K562 (cell line): ENCODE measurements at regions not wholly inside any gene's neighbourhood (a gene's known extent, or its start where the extent isn't known, plus 50 kb on each side); places are given as distances from the start of the nearest gene placed in this dataset.

Source experiments
- ATAC-seq: fragments of 200-7000 bp; cut with Tn5 transposase; 3 replicates; pipeline ENCODE4 v1.9.1; 2020; ENCODE audit warnings: moderate library complexity
- BruUV-seq: library from RNA; stranded (reverse); fragments of 400-500 nt; replicated peaks from 2 replicates; lab custom pipeline; 2021; lab: Mats Ljungman, UMichigan
- CTCF ChIA-PET: fragments of 300-600 bp; formaldehyde crosslinking; extraction: SDS; loops from one replicate; lab custom pipeline; 2021; ENCODE audit warnings: low intra/inter-chr PET ratio; lab: Yijun Ruan, JAX
- POLR2A ChIA-PET: fragments of 300-600, 350-650 bp; sonication (Branson Sonifier 250); formaldehyde crosslinking; extraction: SDS; loops from one replicate; lab custom pipeline; 2021; ENCODE audit warnings: antibody characterized with exemption, inconsistent platforms; lab: Yijun Ruan, JAX
- DNase-seq, 4 experiments: peaks; one replicate each; pipeline versions ENCODE4 v3.0.0 to v3.0.0-alpha.2; 2011 to 2018; ENCODE audit warnings: low spot score in 3 of 4, mixed read lengths in 3 of 4; ENCODE audit errors: extremely low read depth in 1 of 4
- FAIRE-seq: peaks from 2 replicates; lab custom pipeline; 2011; peaks lifted over from hg19 to GRCh38; lab: Jason Lieb, UNC
- H2AFZ ChIP-seq: 2 replicates; pipeline ENCODE4 v1.6.0; 2011; ENCODE audit warnings: low read depth, low read length, control low read depth, inconsistent platforms
- H3K27ac ChIP-seq: fragments of 200-600 bp; 3 replicates; pipeline ENCODE4 v1.8.0; 2011; ENCODE audit warnings: low read depth, mild to moderate bottlenecking, control low read depth, inconsistent platforms, low read length, moderate library complexity, mixed read lengths; ENCODE audit errors: extremely low read depth
- H3K27me3 ChIP-seq, 2 experiments: fragments of 300-600 bp in 1 of 2; 2 replicates in 1 of 2; 3 replicates in 1 of 2; pipeline versions ENCODE4 v1.6.0 to v1.8.0; 2011; ENCODE audit warnings: inconsistent platforms in 2 of 2, low read length in 2 of 2, mild to moderate bottlenecking in 1 of 2, mixed read lengths in 1 of 2, moderate library complexity in 1 of 2; ENCODE audit not compliant: control insufficient read depth in 2 of 2, insufficient read depth in 2 of 2
- H3K36me3 ChIP-seq: fragments of 300-600 bp; 3 replicates; pipeline ENCODE4 v1.8.0; 2011; ENCODE audit warnings: mild to moderate bottlenecking, low read length, inconsistent platforms; ENCODE audit not compliant: control insufficient read depth, insufficient read depth
- H3K4me1 ChIP-seq, 2 experiments: fragments of 200-600 bp in 1 of 2; replicated peaks in 1 of 2; 2 replicates in 1 of 2; 3 replicates in 1 of 2; pipeline versions ENCODE4 v1.5.1 to v1.8.0; 2011; ENCODE audit warnings: inconsistent platforms in 2 of 2, low read length in 2 of 2, mild to moderate bottlenecking in 1 of 2, mixed read lengths in 1 of 2, moderate library complexity in 1 of 2; ENCODE audit not compliant: control insufficient read depth in 2 of 2, insufficient read depth in 2 of 2
- H3K4me2 ChIP-seq: 2 replicates; pipeline ENCODE4 v1.6.1; 2011; ENCODE audit warnings: low read length, control low read depth, inconsistent platforms, mixed read lengths; ENCODE audit not compliant: insufficient read depth
- H3K4me3 ChIP-seq: fragments of 200-600 bp; sonication (generic), shearing (Covaris generic); 2 replicates; pipeline ENCODE4 v1.5.1; 2016; ENCODE audit warnings: control low read depth, inconsistent platforms
- H3K79me2 ChIP-seq: fragments of 200-600 bp; 3 replicates; pipeline ENCODE4 v1.8.0; 2011; ENCODE audit warnings: low read length, inconsistent platforms; ENCODE audit not compliant: control insufficient read depth, insufficient read depth
- H3K9ac ChIP-seq, 2 experiments: 2 replicates each; pipeline versions ENCODE4 v1.6.0 to v1.6.1; 2011; ENCODE audit warnings: low read depth in 2 of 2, low read length in 2 of 2, control low read depth in 1 of 2, inconsistent platforms in 1 of 2, mild to moderate bottlenecking in 1 of 2, mixed read lengths in 1 of 2; ENCODE audit not compliant: insufficient read depth in 1 of 2
- H3K9me1 ChIP-seq: one replicate; pipeline ENCODE4 v1.6.0; 2011; ENCODE audit warnings: inconsistent platforms, mild to moderate bottlenecking, low read length, moderate library complexity; ENCODE audit not compliant: control insufficient read depth, insufficient read depth
- H3K9me3 ChIP-seq: replicated peaks from 2 replicates; pipeline ENCODE4 v1.5.1; 2011; ENCODE audit warnings: low read depth, low read length, inconsistent platforms; ENCODE audit not compliant: control insufficient read depth, insufficient read depth
- H4K20me1 ChIP-seq: replicated peaks from 2 replicates; pipeline ENCODE4 v1.6.1; 2011; ENCODE audit warnings: low read length, inconsistent platforms, mixed read lengths; ENCODE audit not compliant: control insufficient read depth, insufficient read depth
- DNMT1 ChIP-seq: fragments of 450-650 bp; IDR thresholded peaks from 2 replicates; pipeline ENCODE4 v1.6.1; 2016; ENCODE audit warnings: antibody characterized with exemption, mild to moderate bottlenecking
- E2F1 ChIP-seq: sonication (generic); formaldehyde crosslinking; IDR thresholded peaks from 2 replicates; pipeline ENCODE4 v1.8.1; 2023; ENCODE audit warnings: mild to moderate bottlenecking, missing genetic modification reagents, moderate library complexity
- E2F6 ChIP-seq, 2 experiments: IDR thresholded peaks; 2 replicates each; pipeline ENCODE4 v1.6.1; 2011; ENCODE audit warnings: borderline replicate concordance in 1 of 2, control low read depth in 1 of 2, low read depth in 1 of 2, low read length in 1 of 2, mild to moderate bottlenecking in 1 of 2, mixed read lengths in 1 of 2, moderate library complexity in 1 of 2; ENCODE audit not compliant: insufficient read depth in 1 of 2, insufficient read length in 1 of 2, poor library complexity in 1 of 2, severe bottlenecking in 1 of 2; ENCODE audit errors: extremely low read depth in 1 of 2
- MEIS2 ChIP-seq: fragments of 450-650 bp; IDR thresholded peaks from 2 replicates; pipeline ENCODE4 v1.6.1; 2014; ENCODE audit warnings: mild to moderate bottlenecking; ENCODE audit not compliant: partially characterized antibody
- NRF1 ChIP-seq, 2 experiments: fragments of 450-650 bp; IDR thresholded peaks in 1 of 2; conservative IDR thresholded peaks in 1 of 2; 2 replicates each; pipeline ENCODE4 v1.6.1; 2014; ENCODE audit warnings: mild to moderate bottlenecking in 2 of 2
- POLR2G ChIP-seq: fragments of 200-400 bp; formaldehyde crosslinking; IDR thresholded peaks from 2 replicates; pipeline ENCODE4 v1.6.1; 2017; ENCODE audit warnings: low read depth, mild to moderate bottlenecking, antibody characterized with exemption, low read length, moderate library complexity
- STAT5A ChIP-seq: IDR thresholded peaks from 2 replicates; pipeline ENCODE4 v1.6.1; 2012; ENCODE audit warnings: low read length, inconsistent platforms, borderline replicate concordance
- TAF1 ChIP-seq: IDR thresholded peaks from 2 replicates; pipeline ENCODE4 v1.6.1; 2011; ENCODE audit warnings: mild to moderate bottlenecking, low read length, moderate library complexity; ENCODE audit not compliant: insufficient read depth, control insufficient read depth, severe bottlenecking; ENCODE audit errors: extremely low read depth
- TCF7L2 ChIP-seq: fragments of 150-350 bp; IDR thresholded peaks from 2 replicates; pipeline ENCODE4 v1.6.1; 2016; ENCODE audit warnings: low read depth, mild to moderate bottlenecking, low read length, moderate library complexity
- USF1 ChIP-seq: sonication (generic); formaldehyde crosslinking; IDR thresholded peaks from 2 replicates; pipeline ENCODE4 v1.9.0; 2022; ENCODE audit warnings: mild to moderate bottlenecking, missing genetic modification reagents
- ZBTB2 ChIP-seq: fragments of 450-650 bp; IDR thresholded peaks from 2 replicates; pipeline ENCODE4 v1.6.1; 2016; ENCODE audit warnings: antibody characterized with exemption
- ZBTB7A ChIP-seq: IDR thresholded peaks from 2 replicates; pipeline ENCODE4 v1.6.1; 2011; ENCODE audit warnings: low read depth, mild to moderate bottlenecking, low read length, moderate library complexity, borderline replicate concordance; ENCODE audit not compliant: control insufficient read depth
- ZFP1 ChIP-seq: fragments of 450-650 bp; formaldehyde crosslinking; IDR thresholded peaks from 2 replicates; pipeline ENCODE4 v1.4.0; 2020; ENCODE audit warnings: mild to moderate bottlenecking, mixed read lengths
- ZNF197 ChIP-seq: fragments of 200-800 bp; sonication (Bioruptor generic); IDR thresholded peaks from 2 replicates; pipeline ENCODE4 v1.6.1; 2016; ENCODE audit warnings: low read depth, missing genetic modification characterization, missing compliant biosample characterization
- ZNF696 ChIP-seq: fragments of 250-450 bp; sonication (Bioruptor Pico); conservative IDR thresholded peaks from 2 replicates; pipeline ENCODE4 v1.4.0; 2020; ENCODE audit warnings: mild to moderate bottlenecking, moderate library complexity
- ZNF75A ChIP-seq: fragments of 450-650 bp; formaldehyde crosslinking; IDR thresholded peaks from 2 replicates; pipeline ENCODE4 v1.4.0; 2020; ENCODE audit warnings: mild to moderate bottlenecking
- WGBS: fragments of 100-300 bp; shearing (Covaris generic); methylation state at CpG from one replicate; pipeline ENCODE4 v1.1.6; 2016; ENCODE audit warnings: low coverage, mixed read lengths; ENCODE audit not compliant: insufficient coverage; ENCODE audit errors: missing lambda C conversion rate; 5-methylcytosine and 5-hydroxymethylcytosine counted together
- in situ Hi-C: fragments of 300-500 bp; cut with MboI; formaldehyde crosslinking; loops from 4 replicates; pipeline ENCODE4 v1.15.0; 2018; ENCODE audit warnings: inconsistent platforms, mixed read lengths
- intact Hi-C: fragments of 100-400 bp; cut with micrococcal nuclease; formaldehyde crosslinking; loops from 2 replicates; pipeline ENCODE4 v1.14.2; 2022

GRCh38 chr12:34344851-34345522 lies 322.7 kb downstream of the ALG10 start (continued):
- TF ChIP-seq E2F6 (IDR thresholded peaks at IDR 0.05; ENCODE audit: borderline replicate concordance in 1 of 2, extremely low read depth in 1 of 2, insufficient read depth in 1 of 2, insufficient read length in 1 of 2, low read depth in 1 of 2, low read length in 1 of 2, poor library complexity in 1 of 2, severe bottlenecking in 1 of 2) (peak; percentile 20 to 83), TAF1 (no peak), ZNF696 (CRISPR knock-in tag) (no peak), ZNF197 (CRISPR knock-in tag) (no peak)

- Histone ChIP-seq H3K27ac (peak overlapping the region; percentile 72), H2AFZ (peak overlapping the region; percentile 98), H3K79me2 (no peaks in the 10 kb centered on the region; the same call in 2 of the 3 replicates), H4K20me1 (no peaks in the 10 kb centered on the region), H3K36me3 (no peaks in the 10 kb centered on the region), H3K4me3 (peak overlapping the region; percentile 35), H3K4me1 (peaks cover 29 to 100% of the 10 kb centered on the region in 2 experiments), H3K9ac (peak overlapping the region; percentile 82 to 93), H3K9me1 (no peaks in the 10 kb centered on the region), H3K9me3 (no peaks in the 10 kb centered on the region), H3K27me3 (peaks cover 0 to 7% of the 10 kb centered on the region in 2 experiments; a peak in 1 of 5 replicates), H3K4me2 (peak overlapping the region; percentile 83)
- WGBS = 18% methylated on average over 21 of the region's 31 CpGs
- intact Hi-C loops = loop anchor here (10.0 kb wide), 1 partner anchor 221 kb away; no protein-coding TSS in a partner anchor
- FAIRE-seq = no peak
- CTCF ChIA-PET = no interaction called here
- 0 out of 3 replicates have a peak, but pooled peaks have one; percentile 8 for ATAC-seq
- in situ Hi-C loops = no loop called here
- peak; percentile 60 to 78 (median 76) for DNase-seq
- BruUV-seq = no TSS peak
- POLR2A ChIA-PET = no interaction called here
- TF ChIP-seq ZBTB7A (peak; percentile 62; the same call in 1 of the 2 replicates), USF1 (CRISPR knock-in tag) (no peak), POLR2G (peak; percentile 56), MEIS2 (peak; percentile 49), ZFP1 (CRISPR knock-in tag) (no peak), DNMT1 (no peak), NRF1 (conservative IDR thresholded peaks at IDR 0.05 in 1 of 2, IDR thresholded peaks at IDR 0.05 in 1 of 2) (peak; percentile 89 to 90), E2F1 (no peak), TCF7L2 (no peak), ZNF75A (CRISPR knock-in tag) (no peak), STAT5A (no peak), ZBTB2 (peak; percentile 72; the same call in 1 of the 2 replicates)
These were observed 323.5 kb downstream of the ALG10 start for GRCh38 chr12:34345801-34346200.
